ENCODE measurements at regions not wholly inside any gene's neighbourhood (a gene's known extent, or its start where the extent isn't known, plus 50 kb on each side); places are given as distances from the start of the nearest gene placed in this dataset.
A peak's percentile ranks its signal among the peaks of the same experiment; 100 is the strongest.

- TF ChIP-seq, protein P1, sequence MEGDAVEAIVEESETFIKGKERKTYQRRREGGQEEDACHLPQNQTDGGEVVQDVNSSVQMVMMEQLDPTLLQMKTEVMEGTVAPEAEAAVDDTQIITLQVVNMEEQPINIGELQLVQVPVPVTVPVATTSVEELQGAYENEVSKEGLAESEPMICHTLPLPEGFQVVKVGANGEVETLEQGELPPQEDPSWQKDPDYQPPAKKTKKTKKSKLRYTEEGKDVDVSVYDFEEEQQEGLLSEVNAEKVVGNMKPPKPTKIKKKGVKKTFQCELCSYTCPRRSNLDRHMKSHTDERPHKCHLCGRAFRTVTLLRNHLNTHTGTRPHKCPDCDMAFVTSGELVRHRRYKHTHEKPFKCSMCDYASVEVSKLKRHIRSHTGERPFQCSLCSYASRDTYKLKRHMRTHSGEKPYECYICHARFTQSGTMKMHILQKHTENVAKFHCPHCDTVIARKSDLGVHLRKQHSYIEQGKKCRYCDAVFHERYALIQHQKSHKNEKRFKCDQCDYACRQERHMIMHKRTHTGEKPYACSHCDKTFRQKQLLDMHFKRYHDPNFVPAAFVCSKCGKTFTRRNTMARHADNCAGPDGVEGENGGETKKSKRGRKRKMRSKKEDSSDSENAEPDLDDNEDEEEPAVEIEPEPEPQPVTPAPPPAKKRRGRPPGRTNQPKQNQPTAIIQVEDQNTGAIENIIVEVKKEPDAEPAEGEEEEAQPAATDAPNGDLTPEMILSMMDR (IDR thresholded peaks at IDR 0.05): peak; percentile 58
- no peak for TF ChIP-seq POLR2AphosphoS5 (IDR thresholded peaks at IDR 0.05; ENCODE audit: low read depth, low read length)
- TF ChIP-seq, protein P2, sequence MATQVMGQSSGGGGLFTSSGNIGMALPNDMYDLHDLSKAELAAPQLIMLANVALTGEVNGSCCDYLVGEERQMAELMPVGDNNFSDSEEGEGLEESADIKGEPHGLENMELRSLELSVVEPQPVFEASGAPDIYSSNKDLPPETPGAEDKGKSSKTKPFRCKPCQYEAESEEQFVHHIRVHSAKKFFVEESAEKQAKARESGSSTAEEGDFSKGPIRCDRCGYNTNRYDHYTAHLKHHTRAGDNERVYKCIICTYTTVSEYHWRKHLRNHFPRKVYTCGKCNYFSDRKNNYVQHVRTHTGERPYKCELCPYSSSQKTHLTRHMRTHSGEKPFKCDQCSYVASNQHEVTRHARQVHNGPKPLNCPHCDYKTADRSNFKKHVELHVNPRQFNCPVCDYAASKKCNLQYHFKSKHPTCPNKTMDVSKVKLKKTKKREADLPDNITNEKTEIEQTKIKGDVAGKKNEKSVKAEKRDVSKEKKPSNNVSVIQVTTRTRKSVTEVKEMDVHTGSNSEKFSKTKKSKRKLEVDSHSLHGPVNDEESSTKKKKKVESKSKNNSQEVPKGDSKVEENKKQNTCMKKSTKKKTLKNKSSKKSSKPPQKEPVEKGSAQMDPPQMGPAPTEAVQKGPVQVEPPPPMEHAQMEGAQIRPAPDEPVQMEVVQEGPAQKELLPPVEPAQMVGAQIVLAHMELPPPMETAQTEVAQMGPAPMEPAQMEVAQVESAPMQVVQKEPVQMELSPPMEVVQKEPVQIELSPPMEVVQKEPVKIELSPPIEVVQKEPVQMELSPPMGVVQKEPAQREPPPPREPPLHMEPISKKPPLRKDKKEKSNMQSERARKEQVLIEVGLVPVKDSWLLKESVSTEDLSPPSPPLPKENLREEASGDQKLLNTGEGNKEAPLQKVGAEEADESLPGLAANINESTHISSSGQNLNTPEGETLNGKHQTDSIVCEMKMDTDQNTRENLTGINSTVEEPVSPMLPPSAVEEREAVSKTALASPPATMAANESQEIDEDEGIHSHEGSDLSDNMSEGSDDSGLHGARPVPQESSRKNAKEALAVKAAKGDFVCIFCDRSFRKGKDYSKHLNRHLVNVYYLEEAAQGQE (IDR thresholded peaks at IDR 0.05; ENCODE audit: insufficient read depth in 1 of 2, low read depth in 2 of 2, low read length in 1 of 2): no peak
Measured at GRCh38 chr11:105456950-105457349, 152.9 kb upstream of the GRIA4 start.
